WERI-Rb-1 (cell line): ENCODE measurements at regions not wholly inside any gene's neighbourhood (a gene's known extent, or its start where the extent isn't known, plus 50 kb on each side); places are given as distances from the start of the nearest gene placed in this dataset.

Source experiments
- DNase-seq: peaks from one replicate; pipeline ENCODE4 v3.0.0-alpha.2; 2020
- H3K27ac ChIP-seq: fragments of 250-450 bp; sonication (Bioruptor Pico); 2 replicates; pipeline ENCODE4 v1.5.1; 2020; ENCODE audit warnings: mild to moderate bottlenecking, moderate library complexity
- H3K27me3 ChIP-seq: fragments of 250-450 bp; sonication (Bioruptor Pico); 2 replicates; pipeline ENCODE4 v1.5.1; 2021; ENCODE audit warnings: mild to moderate bottlenecking, low read depth, moderate library complexity; ENCODE audit not compliant: insufficient read depth, severe bottlenecking
- H3K36me3 ChIP-seq: fragments of 250-450 bp; sonication (Bioruptor Pico); 2 replicates; pipeline ENCODE4 v1.5.1; 2020; ENCODE audit warnings: mild to moderate bottlenecking, moderate library complexity
- H3K4me3 ChIP-seq: 2 replicates; pipeline ENCODE4 v1.5.1; 2011; ENCODE audit warnings: low read depth, mild to moderate bottlenecking, control low read depth, low read length
- H3K9me3 ChIP-seq: fragments of 250-450 bp; sonication (Bioruptor Pico); 2 replicates; pipeline ENCODE4 v1.5.1; 2021; ENCODE audit warnings: mild to moderate bottlenecking, moderate library complexity; ENCODE audit not compliant: severe bottlenecking
- CTCF ChIP-seq: IDR thresholded peaks from 2 replicates; pipeline ENCODE4 v1.5.1; 2011; ENCODE audit warnings: low read depth, mild to moderate bottlenecking, control low read depth, inconsistent platforms, low read length

DNA sequence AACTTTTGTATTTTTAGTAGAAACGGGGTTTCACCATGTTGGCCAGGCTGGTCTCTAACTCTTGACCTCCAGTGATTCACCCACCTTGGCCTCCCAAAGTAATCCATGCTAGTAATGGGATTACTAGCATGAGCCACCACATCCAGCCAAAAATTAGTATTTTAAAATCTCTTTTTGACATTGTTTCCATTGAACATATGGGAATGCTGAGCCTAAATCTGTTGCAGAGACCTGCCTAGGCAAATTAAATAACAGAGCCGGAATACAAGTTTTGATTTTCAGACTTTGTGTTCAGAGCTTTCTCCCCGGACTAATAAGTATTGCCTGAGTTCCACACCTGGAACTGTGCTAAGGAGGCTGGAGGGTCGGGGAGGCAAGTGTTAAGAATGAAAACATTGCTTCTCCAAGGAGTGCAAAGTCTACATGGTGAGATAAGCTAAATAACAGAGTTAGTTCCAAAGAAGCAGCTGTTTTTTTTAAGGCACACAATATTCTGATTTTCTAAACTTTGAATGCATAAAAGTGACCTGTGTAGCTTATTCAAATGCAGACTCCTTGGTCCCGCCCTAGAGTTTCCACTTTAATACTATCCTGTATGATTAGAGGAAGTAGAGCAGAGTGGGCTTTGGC is 150.6 kb upstream of the CELF4 start:
- no peaks in the 10 kb centered on the region for H3K27me3 ChIP-seq
- DNase-seq = no peak
- no peak overlapping the region for H3K27ac ChIP-seq
- no peak overlapping the region for H3K4me3 ChIP-seq
- H3K36me3 ChIP-seq = no peaks in the 10 kb centered on the region
- no peaks in the 10 kb centered on the region for H3K9me3 ChIP-seq
- no peak for TF ChIP-seq CTCF

GRCh38 chr18:37714691-37715090 is 149.1 kb upstream of the CELF4 start:
- no peak for DNase-seq
- H3K4me3 ChIP-seq = no peak overlapping the region
- H3K27ac ChIP-seq = no peak overlapping the region
- H3K9me3 ChIP-seq = no peaks in the 10 kb centered on the region
- no peak for TF ChIP-seq CTCF
- no peaks in the 10 kb centered on the region for H3K27me3 ChIP-seq
- H3K36me3 ChIP-seq = no peaks in the 10 kb centered on the region

DNA sequence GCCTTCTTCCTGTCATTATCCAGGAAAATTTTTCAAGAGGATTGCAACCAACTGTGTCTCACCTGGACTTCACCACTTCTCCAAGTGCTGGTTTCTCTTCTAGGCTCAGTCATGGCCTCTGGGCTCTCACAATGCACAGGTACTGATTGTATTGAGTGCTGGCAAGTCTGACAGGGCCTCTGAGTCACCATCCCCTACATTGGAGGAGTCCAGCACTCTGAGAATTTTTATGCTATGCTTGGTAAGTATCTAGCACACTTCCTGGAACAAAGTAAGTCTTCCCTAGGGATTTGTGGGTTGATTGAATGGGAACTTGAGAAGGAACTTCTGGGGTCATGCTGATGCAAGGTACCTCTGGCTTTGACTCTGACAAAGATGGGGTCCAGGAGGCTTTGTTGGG is 147.2 kb upstream of the CELF4 start:
- Histone ChIP-seq H3K27me3 (no peaks in the 10 kb centered on the region), H3K36me3 (no peaks in the 10 kb centered on the region), H3K9me3 (no peaks in the 10 kb centered on the region), H3K27ac (no peak overlapping the region), H3K4me3 (no peak overlapping the region)
- no peak for TF ChIP-seq CTCF
- no peak for DNase-seq

GRCh38 chr18:37711766-37712505 is 146.3 kb upstream of the CELF4 start:
- no peaks in the 10 kb centered on the region for H3K9me3 ChIP-seq

GRCh38 chr18:37710726-37711125 is 145.1 kb upstream of the CELF4 start:
- no peak for DNase-seq
- Histone ChIP-seq H3K36me3 (no peaks in the 10 kb centered on the region), H3K9me3 (no peaks in the 10 kb centered on the region), H3K4me3 (no peak overlapping the region), H3K27ac (no peak overlapping the region), H3K27me3 (no peaks in the 10 kb centered on the region)
- TF ChIP-seq CTCF = no peak

More at GRCh38 chr18:37711766-37712505, 146.3 kb upstream of the CELF4 start:
- Histone ChIP-seq H3K4me3 (no peak overlapping the region), H3K27me3 (no peaks in the 10 kb centered on the region), H3K27ac (no peak overlapping the region), H3K36me3 (no peaks in the 10 kb centered on the region)
- no peak for TF ChIP-seq CTCF
- no peak for DNase-seq
